HCT116 (cell line): ENCODE measurements at regions not wholly inside any gene's neighbourhood (a gene's known extent, or its start where the extent isn't known, plus 50 kb on each side); places are given as distances from the start of the nearest gene placed in this dataset.
"Not testable (repeated sequence)": the region's sequence is repeated elsewhere in the genome, so short reads cannot be mapped to it uniquely, and the experiment has no call there.

Source experiments
- ATAC-seq: fragments of 200-7000 bp; cut with Tn5 transposase; 2 replicates; pipeline ENCODE4 v1.9.1; 2020; ENCODE audit warnings: mild to moderate bottlenecking, moderate library complexity
- BruUV-seq: library from RNA; stranded (reverse); fragments of 400-500 nt; replicated peaks from 2 replicates; lab custom pipeline; 2021; lab: Mats Ljungman, UMichigan
- CTCF ChIA-PET: fragments of 300-600 bp; sonication (Branson Sonifier 250); formaldehyde crosslinking; loops from one replicate; lab custom pipeline; 2021; ENCODE audit warnings: antibody characterized with exemption; lab: Charles Lee
- POLR2A ChIA-PET: fragments of 300-600, 350-600 bp; sonication (Branson Sonifier 250); formaldehyde crosslinking; loops from one replicate; lab custom pipeline; 2021; ENCODE audit warnings: antibody characterized with exemption; lab: Charles Lee
- RAD21 ChIA-PET, 2 experiments: fragments of 300-600 bp; sonication (Branson Sonifier 250); formaldehyde crosslinking; loops; one replicate each; lab custom pipeline; 2023; ENCODE audit warnings: low total read pairs in 2 of 2; ENCODE audit not compliant: uncharacterized antibody in 2 of 2, unreplicated experiment in 2 of 2, low non-redundant PET in 1 of 2; lab: Charles Lee
- DNase-seq: peaks from one replicate; pipeline ENCODE4 v3.0.0-alpha.2; 2010; ENCODE audit warnings: low read depth, low spot score
- H2AFZ ChIP-seq: fragments of 200-600 bp; shearing (Covaris generic), sonication (generic); 2 replicates; pipeline ENCODE4 v1.6.1; 2017; ENCODE audit warnings: low read depth, mixed run types, mixed read lengths, antibody characterized with exemption, low read length; ENCODE audit not compliant: poor library complexity, severe bottlenecking
- H3K27ac ChIP-seq: 2 replicates; pipeline ENCODE4 v1.5.1; 2012; ENCODE audit warnings: low read depth, low read length
- H3K27me3 ChIP-seq: fragments of 200-600 bp; sonication (generic); 2 replicates; pipeline ENCODE4 v1.6.1; 2016; ENCODE audit warnings: mixed run types, low read length, mixed read lengths; ENCODE audit not compliant: insufficient read depth
- H3K36me3 ChIP-seq, 2 experiments: fragments of 200-500 bp in 1 of 2; fragments of 200-600 bp in 1 of 2; sonication (Bioruptor generic) in 1 of 2; sonication (generic) in 1 of 2; 2 replicates each; pipeline versions ENCODE4 v1.5.1 to v1.6.1; 2014 to 2016; ENCODE audit warnings: low read length in 2 of 2, inconsistent platforms in 1 of 2, mixed read lengths in 1 of 2, mixed run types in 1 of 2; ENCODE audit not compliant: insufficient read depth in 2 of 2, control insufficient read depth in 1 of 2
- H3K4me1 ChIP-seq, 2 experiments: fragments of 200-600 bp in 1 of 2; sonication (generic) in 1 of 2; 2 replicates each; pipeline versions ENCODE4 v1.5.1 to v1.6.1; 2012 to 2017; ENCODE audit warnings: low read length in 2 of 2, inconsistent platforms in 1 of 2, mild to moderate bottlenecking in 1 of 2, mixed read lengths in 1 of 2, mixed run types in 1 of 2, moderate library complexity in 1 of 2; ENCODE audit not compliant: insufficient read depth in 2 of 2, control insufficient read depth in 1 of 2
- H3K4me2 ChIP-seq: fragments of 200-600 bp; sonication (generic); 2 replicates; pipeline ENCODE4 v1.6.1; 2017; ENCODE audit warnings: mixed run types, low read length, mixed read lengths
- H3K4me3 ChIP-seq, 2 experiments: fragments of 200-600 bp in 1 of 2; sonication (generic) in 1 of 2; replicated peaks in 1 of 2; 2 replicates each; pipeline ENCODE4 v1.5.1; 2011 to 2016; ENCODE audit warnings: low read length in 2 of 2, control low read depth in 1 of 2, low read depth in 1 of 2, mild to moderate bottlenecking in 1 of 2, mixed read lengths in 1 of 2, mixed run types in 1 of 2
- H3K79me2 ChIP-seq: fragments of 200-600 bp; sonication (generic); 2 replicates; pipeline ENCODE4 v1.6.1; 2017; ENCODE audit warnings: mild to moderate bottlenecking, mixed run types, low read length, moderate library complexity, mixed read lengths; ENCODE audit not compliant: insufficient read depth
- H3K9ac ChIP-seq: fragments of 200-600 bp; sonication (generic); 2 replicates; pipeline ENCODE4 v1.6.1; 2016; ENCODE audit warnings: low read length, mixed read lengths
- H3K9me2 ChIP-seq: fragments of 200-600 bp; sonication (generic), shearing (Covaris generic); 2 replicates; pipeline ENCODE4 v1.6.1; 2017; ENCODE audit warnings: mixed run types, mild to moderate bottlenecking, moderate library complexity; ENCODE audit not compliant: insufficient read depth
- H3K9me3 ChIP-seq, 2 experiments: fragments of 200-500 bp in 1 of 2; fragments of 200-600 bp in 1 of 2; sonication (Bioruptor generic) in 1 of 2; sonication (generic) in 1 of 2; 2 replicates each; pipeline ENCODE4 v1.6.1; 2014 to 2017; ENCODE audit warnings: low read length in 2 of 2, mixed read lengths in 2 of 2, inconsistent platforms in 1 of 2, low read depth in 1 of 2, mild to moderate bottlenecking in 1 of 2, mixed run types in 1 of 2, moderate library complexity in 1 of 2; ENCODE audit not compliant: control insufficient read depth in 1 of 2, insufficient read depth in 1 of 2
- H4K20me1 ChIP-seq: fragments of 200-600 bp; sonication (generic), shearing (Covaris generic); 2 replicates; pipeline ENCODE4 v1.6.1; 2017; ENCODE audit warnings: mixed run types, mild to moderate bottlenecking, moderate library complexity; ENCODE audit not compliant: insufficient read depth
- ATF3 ChIP-seq: IDR thresholded peaks from 2 replicates; pipeline ENCODE4 v1.6.1; 2012
- CBX3 ChIP-seq: IDR thresholded peaks from 2 replicates; pipeline ENCODE4 v1.6.1; 2012; ENCODE audit warnings: low read depth
- CTCF ChIP-seq, 3 experiments: fragments of 200-600 bp in 1 of 3; sonication (generic) in 1 of 3; IDR thresholded peaks in 2 of 3; conservative IDR thresholded peaks in 1 of 3; 2 replicates each; pipeline ENCODE4 v1.5.1; 2012 to 2017; ENCODE audit warnings: low read depth in 2 of 3, low read length in 2 of 3, antibody characterized with exemption in 1 of 3, borderline replicate concordance in 1 of 3, control low read depth in 1 of 3, mild to moderate bottlenecking in 1 of 3, mixed read lengths in 1 of 3, mixed run types in 1 of 3, moderate library complexity in 1 of 3; ENCODE audit not compliant: insufficient read depth in 1 of 3
- EGR1 ChIP-seq: IDR thresholded peaks from 2 replicates; pipeline ENCODE4 v1.6.1; 2012; ENCODE audit warnings: low read depth
- EZH2phosphoT487 ChIP-seq: fragments of 200-600 bp; IDR thresholded peaks from 2 replicates; pipeline ENCODE4 v1.6.1; 2018; ENCODE audit warnings: antibody characterized with exemption, borderline replicate concordance
- POLR2AphosphoS5 ChIP-seq: IDR thresholded peaks from 2 replicates; pipeline ENCODE4 v1.6.1; 2011; ENCODE audit warnings: mild to moderate bottlenecking, low read depth, low read length, moderate library complexity
- TCF7L2 ChIP-seq: IDR thresholded peaks from 2 replicates; pipeline ENCODE4 v1.7.0; 2011; ENCODE audit warnings: borderline replicate concordance, inconsistent platforms; ENCODE audit not compliant: insufficient read depth, insufficient read length; ENCODE audit errors: extremely low read depth
- ZNF274 ChIP-seq: fragments of 200-500 bp; sonication (Bioruptor generic); IDR thresholded peaks from 2 replicates; pipeline ENCODE4 v1.6.1; 2014; ENCODE audit warnings: mild to moderate bottlenecking, low read depth, low read length, inconsistent platforms
- intact Hi-C: fragments of 100-400 bp; cut with micrococcal nuclease; formaldehyde crosslinking; loops from 2 replicates; pipeline ENCODE4 v1.10.0; 2022

GRCh38 chr1:65621721-65622120, 171.0 kb upstream of the PDE4B start:
- ATAC-seq, BruUV-seq, H3K9me3 ChIP-seq, H3K36me3 ChIP-seq, CTCF ChIA-PET, DNase-seq, POLR2A ChIA-PET, H3K9ac ChIP-seq, H2AFZ ChIP-seq, H3K79me2 ChIP-seq, RAD21 ChIA-PET, H3K9me2 ChIP-seq, H3K4me2 ChIP-seq, H3K27ac ChIP-seq, intact Hi-C loops, H3K27me3 ChIP-seq, H4K20me1 ChIP-seq, H3K4me3 ChIP-seq, H3K4me1 ChIP-seq: not testable (repeated sequence)

GRCh38 chr1:65623895-65624294, 168.8 kb upstream of the PDE4B start:
- intact Hi-C loops, result no loop called here
- no peaks in the 10 kb centered on the region for H3K9me3 ChIP-seq
- BruUV-seq, result no TSS peak
- H3K4me2 ChIP-seq, result no peak overlapping the region
- no peak for ATAC-seq
- no peaks in the 10 kb centered on the region for H3K4me1 ChIP-seq
- H3K4me3 ChIP-seq, result no peak overlapping the region
- RAD21 ChIA-PET, result no interaction called here
- H3K79me2 ChIP-seq, result no peaks in the 10 kb centered on the region
- H2AFZ ChIP-seq, result no peak overlapping the region
- CTCF ChIA-PET, result no interaction called here
- H3K9me2 ChIP-seq, result no peaks in the 10 kb centered on the region
- no peaks in the 10 kb centered on the region for H3K36me3 ChIP-seq
- H4K20me1 ChIP-seq, result no peaks in the 10 kb centered on the region
- TF ChIP-seq ATF3 (no peak), CTCF (IDR thresholded peaks at IDR 0.05 in 2 of 3, conservative IDR thresholded peaks at IDR 0.05 in 1 of 3; ENCODE audit: borderline replicate concordance in 1 of 3, insufficient read depth in 1 of 3, low read depth in 2 of 3, low read length in 2 of 3) (no peak), CBX3 (no peak), ZNF274 (no peak), EZH2phosphoT487 (no peak), TCF7L2 (no peak), EGR1 (no peak), POLR2AphosphoS5 (no peak)
- no peak overlapping the region for H3K9ac ChIP-seq
- no peaks in the 10 kb centered on the region for H3K27me3 ChIP-seq
- H3K27ac ChIP-seq, result no peak overlapping the region
- DNase-seq, result no peak
- POLR2A ChIA-PET, result no interaction called here
